HG02938 (cell line): ENCODE measurements at regions not wholly inside any gene's neighbourhood (a gene's known extent, or its start where the extent isn't known, plus 50 kb on each side); places are given as distances from the start of the nearest gene placed in this dataset.
"Not testable (repeated sequence)": the region's sequence is repeated elsewhere in the genome, so short reads cannot be mapped to it uniquely, and the experiment has no call there.

Experiments used
- ATAC-seq: cut with Tn5 transposase; IDR thresholded peaks from one replicate; pipeline ENCODE4 v1.9.1; 2021; ENCODE audit warnings: mild to moderate bottlenecking, moderate library complexity; ENCODE audit not compliant: unreplicated experiment

DNA sequence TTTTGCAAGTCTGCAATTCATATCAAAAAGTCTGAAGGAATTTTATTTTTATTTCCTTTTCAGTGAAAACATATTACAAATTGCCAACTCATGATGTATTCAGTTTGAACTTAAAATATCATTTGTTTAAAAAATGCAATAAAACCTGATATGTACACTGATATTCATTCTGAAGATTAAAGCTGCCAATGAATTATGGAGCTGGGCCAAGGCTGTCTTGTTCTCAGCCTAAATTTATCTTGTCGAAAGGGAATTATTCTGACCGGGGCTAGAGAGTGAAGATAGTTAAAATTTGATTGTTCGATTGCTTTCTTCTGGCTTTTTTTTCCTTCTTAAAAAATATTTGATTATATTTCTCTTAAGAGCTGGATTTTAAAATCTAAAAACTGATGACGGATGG lies 54.0 kb upstream of the RBFOX1 start:
- no peak for ATAC-seq

DNA sequence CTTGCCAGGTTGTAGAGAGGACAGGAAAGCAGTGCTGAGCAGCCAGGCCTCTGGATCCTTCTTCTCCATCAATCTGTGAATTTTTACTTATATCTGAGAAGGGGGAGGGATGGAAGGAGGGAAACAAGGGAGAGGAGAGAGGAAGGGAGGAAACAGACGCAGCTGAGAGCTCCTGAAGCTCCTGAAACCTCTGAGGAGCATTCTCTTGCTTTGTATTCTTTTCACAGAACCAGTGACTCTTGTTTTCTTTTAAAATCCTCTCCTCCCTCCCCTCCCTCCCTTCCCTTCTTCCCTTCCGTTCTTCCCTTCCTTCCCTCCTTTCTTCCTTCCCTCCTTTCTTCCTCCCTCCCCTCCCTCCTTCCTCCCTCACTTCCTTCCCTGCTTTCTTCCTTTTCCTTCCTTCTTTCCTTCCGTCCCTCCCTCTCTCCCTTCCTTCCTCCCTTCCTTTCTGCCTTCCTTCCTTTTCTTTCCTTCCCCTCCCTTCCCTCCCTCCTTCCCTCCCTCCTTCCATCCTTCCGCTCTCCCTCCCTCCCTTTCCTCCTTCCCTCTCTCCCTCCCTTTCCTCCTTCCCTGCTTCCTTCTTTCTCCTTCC lies 60.0 kb upstream of the RBFOX1 start:
- ATAC-seq, result no peak

DNA sequence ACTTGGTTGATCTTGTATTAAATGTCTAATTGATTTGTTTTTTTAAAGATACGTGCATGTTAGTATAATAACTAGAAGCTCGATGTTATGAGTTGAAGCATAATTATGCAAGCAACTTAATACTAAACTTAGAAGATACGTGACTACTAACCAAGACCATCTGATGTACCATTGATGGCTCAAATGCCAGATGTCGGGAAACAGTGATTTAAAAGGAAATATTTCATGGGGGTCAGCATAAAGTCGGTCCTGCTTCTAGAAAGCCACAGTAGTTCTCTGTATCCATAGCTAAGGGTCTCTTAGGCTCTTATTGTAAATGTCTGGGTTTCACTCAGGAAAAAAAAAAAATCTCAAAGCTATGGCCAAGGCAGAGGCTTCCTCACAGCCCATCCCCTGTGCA lies 61.2 kb upstream of the RBFOX1 start:
- ATAC-seq, result no peak

DNA sequence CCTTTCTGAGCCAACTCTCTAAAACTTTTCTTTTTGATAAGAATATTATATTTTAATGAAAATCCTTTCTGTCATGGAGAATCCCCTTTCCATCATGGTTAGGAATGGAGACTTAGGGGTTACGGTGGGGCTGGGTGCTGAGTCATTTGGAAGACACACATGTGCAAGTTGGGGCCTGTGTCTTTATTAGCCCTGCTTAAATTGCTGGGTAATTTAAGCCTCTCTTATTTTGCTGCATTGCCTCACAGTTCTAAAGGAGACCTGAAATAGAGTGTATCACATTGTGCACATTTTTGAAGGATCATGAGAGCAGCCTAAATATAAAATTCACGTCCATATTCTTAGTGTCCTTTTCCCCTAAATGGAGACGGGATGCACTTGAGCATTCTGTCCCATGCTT lies 61.8 kb upstream of the RBFOX1 start:
- no peak for ATAC-seq

DNA sequence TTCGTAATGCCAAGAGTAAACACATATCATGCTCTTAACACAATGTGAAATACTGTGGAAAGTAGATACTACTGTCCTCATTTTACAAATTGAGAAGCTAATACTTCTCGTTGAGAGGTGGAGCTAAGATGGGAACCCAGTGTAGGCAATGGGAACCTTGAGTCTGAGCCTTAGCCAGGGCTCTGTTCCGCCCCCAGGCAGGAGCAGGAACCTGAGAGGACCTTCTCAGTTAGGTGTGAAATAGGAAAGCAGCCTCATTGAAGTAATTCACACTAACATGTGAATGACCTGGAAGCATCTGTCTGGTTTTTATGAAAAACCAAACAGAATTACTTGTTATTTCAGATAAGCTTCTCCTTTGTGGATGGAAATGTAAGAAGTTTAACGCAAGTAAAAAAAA lies 62.6 kb upstream of the RBFOX1 start:
- no peak for ATAC-seq

DNA sequence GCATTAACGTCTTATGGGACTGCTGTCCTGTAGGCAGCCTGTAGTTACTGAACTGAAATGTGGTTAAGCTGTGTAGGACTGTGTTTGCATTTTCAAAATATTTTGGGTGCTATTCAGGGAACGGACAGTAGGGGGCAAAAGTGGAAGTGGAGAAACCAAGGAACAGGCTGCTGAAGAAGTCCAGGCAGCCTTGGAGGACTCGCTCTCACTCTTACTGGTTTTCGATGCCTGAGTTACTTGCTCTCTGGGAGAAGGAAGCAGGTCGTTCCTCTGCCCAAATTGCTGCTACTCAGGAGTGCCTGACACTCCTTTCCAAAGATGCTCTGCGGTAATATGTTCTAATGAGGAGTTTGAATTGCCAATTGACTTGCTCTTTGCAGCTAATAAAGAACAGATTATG lies 64.5 kb upstream of the RBFOX1 start:
- no peak for ATAC-seq

DNA sequence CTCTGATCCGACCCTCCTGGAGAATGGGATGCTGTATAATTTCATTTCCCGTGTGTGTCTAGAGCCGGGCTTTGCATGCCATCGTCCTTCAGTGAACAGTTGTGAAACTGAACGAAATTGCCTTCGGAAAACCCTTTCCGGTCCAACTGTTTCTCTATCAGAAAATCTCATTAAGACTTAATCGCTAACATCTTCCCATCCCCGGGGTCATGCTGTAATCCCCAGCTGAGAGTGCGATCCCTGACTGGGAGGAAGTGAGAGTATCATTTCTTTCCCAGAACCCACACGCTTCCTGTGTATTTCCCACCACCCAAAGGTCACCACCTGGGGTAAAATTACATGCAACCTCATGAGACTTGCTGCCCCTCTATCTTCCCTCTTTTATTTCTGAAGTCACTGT lies 75.6 kb upstream of the RBFOX1 start:
- ATAC-seq, result no peak

DNA sequence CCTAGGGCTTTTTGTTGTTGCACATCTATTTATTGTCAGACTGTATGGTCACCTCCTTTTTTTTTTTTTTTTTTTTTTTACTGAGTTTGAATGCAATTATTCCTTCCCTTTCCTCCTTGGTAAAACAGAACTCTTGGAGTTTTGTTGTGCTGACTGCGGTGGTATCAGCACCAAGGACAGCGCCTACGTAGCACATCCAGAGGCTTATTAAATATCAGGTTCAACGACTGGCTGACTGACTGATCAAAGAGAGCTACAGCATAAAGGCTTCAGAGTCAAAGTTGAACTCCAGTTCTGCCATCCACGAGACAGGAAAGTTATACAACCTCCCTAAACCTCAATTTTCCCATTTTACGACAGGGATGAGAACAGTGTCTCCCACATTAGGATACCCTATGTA lies 86.1 kb upstream of the RBFOX1 start:
- ATAC-seq, result no peak

DNA sequence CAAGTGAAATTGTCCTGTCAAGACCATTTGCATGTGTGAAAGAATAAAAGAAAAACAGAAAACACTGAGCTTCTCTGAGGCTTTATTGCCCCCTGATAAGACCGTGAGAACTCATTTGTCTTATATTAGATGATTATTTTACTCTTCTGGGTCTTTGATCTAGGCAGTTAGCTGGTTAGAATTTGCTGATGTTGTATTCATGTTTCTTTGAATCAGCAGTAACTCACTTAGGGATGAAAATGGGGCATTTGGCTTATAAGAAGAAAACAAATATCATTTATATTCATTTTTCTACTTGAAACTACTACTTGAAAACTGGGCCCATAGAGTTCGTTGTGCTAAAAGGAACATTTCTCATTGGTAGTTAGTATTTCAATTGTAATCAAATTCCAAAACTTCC lies 93.1 kb upstream of the RBFOX1 start:
- ATAC-seq, result no peak

DNA sequence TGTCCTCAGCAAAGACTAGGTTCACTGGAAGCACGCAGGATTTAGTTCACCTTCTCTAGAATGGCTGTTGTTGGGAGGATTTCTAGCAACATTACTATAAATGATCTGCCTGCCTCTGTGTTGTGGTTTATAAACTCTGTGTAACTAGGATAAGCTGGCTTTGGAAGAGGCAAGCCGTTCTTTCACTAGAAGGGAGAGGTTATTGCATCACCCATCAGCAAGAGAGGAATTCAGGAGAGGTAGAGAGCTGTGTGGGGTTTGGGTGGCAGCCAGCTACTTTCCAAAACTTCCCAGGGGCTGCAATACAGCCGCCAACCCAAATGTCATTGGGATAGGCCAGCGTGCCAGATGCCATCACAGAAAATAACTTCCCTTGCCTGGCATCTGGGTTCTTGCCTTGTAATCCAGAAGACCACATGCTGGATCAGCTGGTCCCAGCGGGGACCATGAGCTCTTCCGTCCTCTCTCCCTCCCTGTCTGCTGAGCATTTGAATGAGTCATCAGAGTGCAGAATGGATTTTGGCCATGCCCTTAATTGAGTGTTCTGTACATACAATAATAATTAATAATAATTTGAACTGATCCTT lies 95.7 kb upstream of the RBFOX1 start:
- ATAC-seq, result no peak

DNA sequence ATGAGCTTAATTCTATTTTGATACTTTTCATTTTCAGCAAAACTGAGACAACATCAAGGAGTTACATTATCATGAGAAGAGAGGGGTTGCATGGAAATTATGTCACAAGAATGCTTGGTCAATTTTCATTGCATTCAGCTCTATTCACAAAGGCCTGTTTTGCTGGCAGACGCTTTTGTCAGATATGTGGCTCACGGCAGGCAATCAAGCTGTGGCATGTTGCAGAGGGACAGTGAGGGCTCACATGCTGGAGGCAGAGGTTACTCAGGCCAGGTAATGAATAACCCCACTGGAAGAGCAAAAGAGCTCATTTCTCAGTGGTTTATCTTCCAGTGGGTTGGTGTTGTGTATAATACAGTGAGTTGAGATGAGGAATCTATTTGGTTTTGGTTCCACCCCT lies 98.7 kb upstream of the RBFOX1 start:
- ATAC-seq, result no peak

DNA sequence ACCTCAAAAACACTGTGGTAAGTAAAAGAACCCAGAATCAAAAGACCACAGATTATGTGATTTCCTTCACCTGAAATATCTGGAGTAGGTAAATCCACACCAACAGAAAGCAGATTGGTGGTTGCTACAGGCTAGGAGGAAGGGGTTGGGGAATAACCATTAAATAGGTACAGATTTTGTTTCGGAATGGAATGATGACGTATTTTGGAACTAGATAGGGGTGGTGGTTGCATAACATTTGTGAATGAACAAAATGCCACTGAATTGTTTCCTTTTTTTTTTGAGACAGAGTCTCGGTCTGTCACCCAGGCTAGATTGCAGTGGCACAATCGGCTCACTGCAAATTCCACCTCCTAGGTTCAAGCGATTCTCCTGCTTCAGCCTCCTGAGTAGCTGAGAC lies 100.9 kb upstream of the RBFOX1 start:
- ATAC-seq, result no peak

DNA sequence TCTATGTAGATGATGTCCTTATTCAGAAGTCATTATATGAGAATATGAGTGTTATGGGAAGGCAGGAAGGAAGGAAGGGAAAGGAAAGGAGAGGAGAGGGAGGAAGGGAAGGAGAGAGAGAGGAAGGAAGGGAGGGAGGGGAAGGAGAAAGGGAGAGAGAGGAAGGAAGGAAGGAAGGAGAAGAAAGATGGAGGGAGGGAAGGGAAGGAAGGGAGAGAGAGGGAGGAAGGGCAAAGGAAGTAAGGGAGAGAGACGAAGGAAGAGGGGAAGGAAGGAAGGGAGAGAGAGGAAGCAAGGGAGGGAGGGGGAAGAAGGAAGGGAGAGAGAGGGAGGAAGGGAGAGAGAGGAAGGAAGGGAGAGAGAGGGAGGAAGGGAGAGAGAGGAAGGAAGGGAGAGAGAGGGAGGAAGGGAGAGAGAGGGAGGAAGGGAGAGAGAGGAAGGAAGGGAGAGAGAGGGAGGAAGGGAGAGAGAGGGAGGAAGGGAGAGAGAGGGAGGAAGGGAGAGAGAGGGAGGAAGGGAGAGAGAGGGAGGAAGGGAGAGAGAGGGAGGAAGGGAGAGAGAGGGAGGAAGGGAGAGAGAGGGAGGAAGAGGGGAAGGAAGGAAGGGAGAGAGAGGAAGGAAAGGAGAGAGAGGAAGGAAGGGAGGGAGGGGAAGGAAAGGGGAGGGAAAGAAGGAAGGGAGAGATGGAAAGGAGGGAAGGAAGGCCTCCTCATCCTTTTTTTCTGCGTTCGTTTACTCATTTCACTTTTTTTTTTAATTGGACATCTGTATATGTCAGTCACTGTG lies 103.0 kb upstream of the RBFOX1 start:
- not testable (repeated sequence) for ATAC-seq

DNA sequence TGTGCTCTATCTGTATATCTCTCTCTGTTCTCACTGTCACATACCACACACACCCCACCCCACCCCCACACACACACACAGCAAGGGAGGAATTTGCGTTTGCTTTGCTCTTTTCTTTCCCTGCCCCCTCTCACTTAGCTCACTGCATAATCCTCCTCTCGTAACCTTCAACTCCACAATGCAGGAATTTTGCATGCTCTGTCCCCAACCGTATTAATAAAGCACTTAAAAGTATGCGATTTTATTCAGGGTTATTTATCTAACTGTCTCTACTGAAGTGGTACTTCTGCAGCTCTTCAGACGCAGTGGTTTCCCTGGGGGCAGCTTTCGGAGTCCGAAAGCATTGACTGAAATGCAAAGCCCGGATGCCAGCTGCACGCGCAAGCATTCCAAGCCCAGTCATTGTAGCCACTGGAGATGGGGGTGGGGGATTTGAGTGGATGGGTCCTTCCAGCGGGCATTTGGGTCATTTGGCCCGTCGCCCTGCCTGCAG lies 105.4 kb upstream of the RBFOX1 start:
- no peak for ATAC-seq

DNA sequence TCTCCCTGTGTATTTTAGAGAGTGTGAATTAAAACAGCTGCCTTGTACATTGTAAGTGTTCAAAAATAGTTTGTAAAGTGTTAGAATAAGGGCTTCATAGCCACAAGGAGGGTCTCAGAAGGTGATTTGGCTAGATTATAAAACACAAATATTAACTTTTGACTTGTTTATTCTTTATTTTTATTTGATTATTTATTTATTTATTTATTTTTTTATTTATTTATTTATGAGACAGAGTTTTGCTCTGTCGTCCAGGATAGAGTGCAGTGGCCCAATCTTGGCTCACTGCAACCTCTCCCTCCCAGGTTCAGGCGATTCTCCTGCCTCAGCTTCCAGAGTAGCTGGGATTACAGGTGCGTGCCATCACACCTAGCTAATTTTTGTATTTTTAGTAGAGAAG lies 111.5 kb upstream of the RBFOX1 start:
- no peak for ATAC-seq

DNA sequence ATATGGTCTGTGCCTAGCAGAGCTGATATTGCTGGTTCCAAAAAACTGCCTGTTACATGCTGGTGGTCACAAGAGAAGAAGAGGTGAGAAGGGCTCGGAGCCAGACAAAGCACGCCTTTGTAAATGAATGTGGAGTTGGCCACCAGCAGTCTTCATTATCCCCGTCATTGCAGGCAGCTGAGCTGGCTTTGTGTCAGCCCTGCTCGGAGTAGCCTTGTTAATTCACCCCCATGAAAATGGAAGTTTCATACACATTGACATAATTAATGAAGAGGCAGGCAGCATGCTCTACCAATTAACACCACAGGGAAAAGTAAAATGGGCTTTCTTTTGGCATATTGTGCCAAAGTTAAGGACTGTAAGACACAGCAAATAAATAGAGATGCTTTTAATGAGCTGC lies 113.7 kb upstream of the RBFOX1 start:
- no peak for ATAC-seq

DNA sequence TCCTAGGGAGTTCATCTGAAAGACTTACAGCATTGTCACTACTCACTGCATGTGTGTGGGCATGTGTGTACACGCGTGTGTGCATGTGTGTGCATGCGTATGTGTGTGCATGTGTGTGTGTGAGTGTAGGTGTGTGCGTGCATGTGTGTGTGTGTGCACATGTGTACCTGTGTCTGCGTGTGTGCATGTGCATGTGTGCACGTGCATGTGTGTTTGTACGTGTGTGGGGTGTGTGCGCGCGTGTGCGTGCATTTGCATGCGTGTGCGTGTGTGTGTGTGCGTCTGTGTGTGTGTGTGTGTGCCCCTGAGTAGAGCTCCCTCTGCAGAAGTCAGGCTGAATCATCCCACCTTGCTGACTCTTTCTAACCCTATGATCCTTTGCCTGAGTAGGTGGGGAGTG lies 114.8 kb upstream of the RBFOX1 start:
- ATAC-seq, result no peak

DNA sequence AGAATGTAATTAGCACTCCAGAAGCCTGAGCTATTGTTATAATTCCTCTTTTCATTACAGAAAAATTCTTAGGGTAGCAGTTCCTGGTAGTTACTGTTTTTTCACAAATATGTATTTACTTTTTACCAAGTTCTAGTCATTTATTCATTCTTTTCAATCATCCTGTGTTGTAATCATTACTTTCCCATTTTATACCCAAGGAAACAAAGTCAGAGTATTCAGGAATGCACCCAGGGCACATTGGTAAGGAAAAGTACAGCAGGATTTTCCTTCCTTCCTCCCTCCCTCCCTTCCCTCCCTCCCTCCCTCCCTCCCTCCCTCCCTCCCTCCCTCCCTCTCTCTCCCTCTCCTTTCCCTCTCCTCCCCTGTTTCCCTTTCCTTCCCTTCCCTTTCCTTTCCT lies 115.9 kb upstream of the RBFOX1 start:
- no peak for ATAC-seq

DNA sequence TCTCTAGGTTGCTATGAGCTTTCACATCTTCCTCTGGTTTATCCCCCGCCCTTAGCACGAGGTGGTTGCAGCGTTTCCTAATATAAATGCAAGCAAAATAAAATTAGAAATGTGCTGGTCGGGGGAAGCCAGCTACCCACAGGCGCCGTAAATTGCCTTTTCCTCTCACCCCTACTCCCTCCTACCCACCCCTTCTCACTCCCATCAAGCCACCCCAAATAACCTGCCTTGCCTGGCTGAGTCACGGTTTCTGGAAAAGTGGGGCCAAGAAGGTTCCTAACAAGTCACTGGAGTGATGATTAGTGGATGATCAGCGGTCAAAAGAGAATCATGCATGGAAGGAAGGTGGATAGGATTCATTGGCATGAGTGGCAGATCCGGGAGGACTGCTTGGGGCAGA lies 120.9 kb upstream of the RBFOX1 start:
- ATAC-seq, result no peak

DNA sequence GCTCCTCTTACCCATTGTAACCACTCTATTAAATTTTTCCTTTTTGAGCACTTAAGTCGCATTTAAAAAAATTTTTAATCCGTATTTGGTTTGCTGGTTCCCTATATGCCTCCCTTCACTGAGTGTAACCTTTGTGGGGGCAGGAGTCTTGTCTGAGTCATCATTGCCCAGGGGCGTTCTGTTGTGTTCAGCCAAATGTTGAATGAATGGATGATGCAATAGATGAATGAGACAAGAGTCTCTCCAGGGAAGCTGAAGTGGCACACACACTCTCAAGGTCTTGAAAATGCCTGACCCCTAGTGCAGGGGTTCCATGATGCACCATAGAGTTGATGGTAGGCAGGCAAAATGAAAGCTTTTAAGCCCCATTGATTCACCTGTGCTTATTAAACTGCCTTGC lies 123.0 kb upstream of the RBFOX1 start:
- no peak for ATAC-seq

DNA sequence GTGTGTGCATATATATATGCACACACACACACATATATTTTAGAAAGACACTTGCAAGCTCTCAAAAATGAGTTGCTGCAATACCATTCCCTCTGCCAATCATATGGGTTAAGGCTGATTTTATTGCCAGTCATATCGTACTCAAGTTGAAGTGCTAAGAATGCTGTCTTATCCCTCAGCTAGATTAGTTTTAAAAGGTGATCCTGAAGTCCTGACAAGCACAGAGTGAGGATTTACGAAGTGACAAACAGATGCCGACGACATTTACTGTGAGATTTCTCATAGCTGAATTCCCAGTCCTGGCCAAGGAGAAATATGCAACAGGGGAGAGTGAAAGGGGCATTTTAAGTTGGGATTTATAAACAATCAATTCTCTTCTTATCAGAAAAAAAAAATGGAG lies 126.2 kb upstream of the RBFOX1 start:
- no peak for ATAC-seq

DNA sequence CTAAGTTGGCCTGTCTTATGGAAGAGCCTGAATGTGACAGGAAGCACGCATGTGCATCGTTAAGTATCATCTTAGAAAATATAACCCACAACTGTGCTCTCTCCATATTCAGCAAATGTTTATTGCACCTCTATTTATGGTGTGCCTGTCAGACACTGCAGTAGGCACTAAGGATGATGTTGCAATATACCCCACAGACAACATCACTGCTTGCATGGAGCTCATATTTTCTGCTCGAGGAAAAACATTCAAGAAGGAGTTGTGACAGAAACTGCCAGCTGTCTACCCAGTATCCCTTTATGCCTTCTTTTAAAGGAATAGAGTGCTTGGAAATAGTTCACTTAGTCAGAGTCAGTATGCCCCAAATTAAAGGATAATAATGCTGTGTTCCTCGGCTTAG lies 132.3 kb upstream of the RBFOX1 start:
- ATAC-seq, result no peak
